BJ (cell line): ENCODE measurements at regions not wholly inside any gene's neighbourhood (a gene's known extent, or its start where the extent isn't known, plus 50 kb on each side); places are given as distances from the start of the nearest gene placed in this dataset.

Source experiments
- CTCF ChIA-PET: fragments of 350-600 bp; formaldehyde crosslinking; extraction: SDS; loops from one replicate; lab custom pipeline; 2021; ENCODE audit warnings: antibody characterized with exemption, inconsistent platforms; lab: Yijun Ruan, JAX
- POLR2A ChIA-PET: fragments of 300-600 bp; sonication (Branson Sonifier 250); formaldehyde crosslinking; extraction: SDS; loops from one replicate; lab custom pipeline; 2021; ENCODE audit warnings: antibody characterized with exemption; lab: Charles Lee
- DNase-seq: peaks from one replicate; pipeline ENCODE4 v3.0.0-alpha.2; 2011; ENCODE audit warnings: low read depth
- H3K27me3 ChIP-seq: 2 replicates; pipeline ENCODE4 v1.6.0; 2011; ENCODE audit warnings: low read length; ENCODE audit not compliant: control insufficient read depth, insufficient read depth
- H3K36me3 ChIP-seq: 2 replicates; pipeline ENCODE4 v1.5.1; 2011; ENCODE audit warnings: low read length; ENCODE audit not compliant: control insufficient read depth, insufficient read depth
- H3K4me3 ChIP-seq: 2 replicates; pipeline ENCODE4 v1.5.1; 2011; ENCODE audit warnings: low read depth, mild to moderate bottlenecking, control low read depth, low read length
- CTCF ChIP-seq: IDR thresholded peaks from 2 replicates; pipeline ENCODE4 v1.5.1; 2011; ENCODE audit warnings: low read depth, mild to moderate bottlenecking, control low read depth, inconsistent platforms, low read length, moderate library complexity; ENCODE audit not compliant: insufficient read depth

DNA sequence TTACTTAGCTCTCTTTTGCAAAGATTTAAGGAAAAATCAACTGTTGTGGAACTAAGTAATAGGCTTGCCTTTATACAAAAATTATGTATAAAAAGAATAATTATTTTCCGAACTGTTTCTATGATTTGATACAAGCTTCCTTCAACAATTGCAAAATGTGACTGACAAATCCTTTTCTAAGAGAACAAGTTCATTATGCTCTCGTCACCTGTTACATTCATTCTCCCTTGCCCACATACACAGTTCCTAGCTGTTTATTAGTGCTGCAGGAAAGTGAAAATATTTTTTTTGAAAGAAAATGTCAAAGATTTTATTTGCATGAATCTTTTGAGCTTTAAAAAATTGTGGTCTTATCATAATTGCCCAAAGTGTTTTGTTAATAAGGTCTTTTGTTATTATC lies 466.2 kb downstream of the USP25 start:
- peak overlapping the region; percentile 37 for H3K4me3 ChIP-seq
- H3K27me3 ChIP-seq: no peaks in the 10 kb centered on the region
- POLR2A ChIA-PET: interaction anchor here (0.6 kb wide), 1 partner anchor 32 kb away, joined by 4 read pairs; no protein-coding TSS in a partner anchor
- no peaks in the 10 kb centered on the region for H3K36me3 ChIP-seq
- no peak for DNase-seq
- CTCF ChIA-PET: interaction anchor here (2.0 kb wide), 1 partner anchor 73 kb away, joined by 4 read pairs; no protein-coding TSS in a partner anchor
- no peak for TF ChIP-seq CTCF

- Histone ChIP-seq H3K4me3 (no peak overlapping the region), H3K36me3 (no peaks in the 10 kb centered on the region), H3K27me3 (no peaks in the 10 kb centered on the region)
- no peak for TF ChIP-seq CTCF
- POLR2A ChIA-PET: no interaction called here
- no peak for DNase-seq
- CTCF ChIA-PET: no interaction called here
Observed at GRCh38 chr21:16198546-16198945, 468.8 kb downstream of the USP25 start.

DNA sequence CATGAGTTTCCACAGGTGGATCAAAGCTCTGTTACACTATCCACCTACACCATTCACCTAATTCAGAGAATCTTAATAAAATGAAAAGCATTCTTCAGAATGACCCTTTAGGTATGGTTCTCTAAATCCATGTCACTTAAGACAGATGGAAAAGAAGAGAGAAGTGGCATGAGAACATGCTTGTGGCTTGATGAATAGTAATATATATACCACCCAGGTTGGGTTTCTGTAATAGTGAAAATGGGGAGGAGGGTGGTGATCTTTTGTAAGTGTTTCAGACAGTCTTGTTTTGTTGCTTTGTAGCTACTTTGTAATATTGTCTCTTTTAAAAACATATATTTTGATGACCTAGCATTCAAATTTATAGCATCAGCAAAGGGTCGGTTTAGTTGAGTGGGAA lies 469.8 kb downstream of the USP25 start:
- no peaks in the 10 kb centered on the region for H3K27me3 ChIP-seq
- H3K36me3 ChIP-seq: no peaks in the 10 kb centered on the region
- DNase-seq: no peak
- TF ChIP-seq CTCF: no peak
- POLR2A ChIA-PET: no interaction called here
- CTCF ChIA-PET: no interaction called here
- H3K4me3 ChIP-seq: no peak overlapping the region

DNA sequence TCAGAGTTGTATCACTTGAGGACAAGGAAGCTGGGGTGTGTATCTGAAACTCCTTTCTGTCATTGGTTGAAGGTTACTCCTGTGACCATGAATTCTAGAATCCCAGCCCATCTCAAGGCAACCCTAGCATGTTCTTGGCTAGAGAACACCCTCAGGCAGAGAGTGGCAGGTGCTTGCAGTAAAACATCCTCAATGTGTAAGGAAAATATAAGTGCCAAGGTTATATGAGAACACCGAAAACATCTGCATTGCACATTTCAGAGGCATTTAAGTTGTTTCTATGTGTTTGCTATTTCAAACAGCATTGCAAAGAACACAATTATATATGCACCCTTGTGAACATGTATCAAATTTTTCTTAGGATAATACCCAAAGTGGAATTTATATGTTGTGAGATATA lies 471.9 kb downstream of the USP25 start:
- Histone ChIP-seq H3K4me3 (no peak overlapping the region), H3K36me3 (no peaks in the 10 kb centered on the region), H3K27me3 (no peaks in the 10 kb centered on the region)
- ChIA-PET POLR2A (no interaction called here), CTCF (no interaction called here)
- no peak for TF ChIP-seq CTCF
- DNase-seq: no peak

DNA sequence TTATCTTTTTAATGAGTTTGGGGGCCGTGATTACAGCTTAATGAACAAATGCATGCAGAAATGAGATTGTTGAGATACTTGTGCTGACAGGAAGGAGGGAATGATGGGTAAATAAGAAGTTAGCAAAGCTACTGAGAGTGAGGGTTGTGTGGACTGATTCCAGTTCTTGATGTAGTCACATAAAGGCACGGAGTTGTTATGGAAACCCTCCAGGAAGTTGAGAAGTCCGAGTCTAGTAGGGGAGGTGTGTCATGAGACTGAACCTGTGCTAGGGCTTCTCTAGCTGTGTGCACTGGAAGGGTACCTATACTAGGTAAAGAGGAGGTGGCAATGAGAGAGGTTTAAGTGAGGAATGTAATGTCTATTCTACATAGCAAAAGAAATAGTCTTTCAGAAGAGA lies 475.7 kb downstream of the USP25 start:
- DNase-seq: no peak
- CTCF ChIA-PET: interaction anchor here (1.7 kb wide), 1 partner anchor 10 kb away, joined by 6 read pairs; no protein-coding TSS in a partner anchor
- H3K36me3 ChIP-seq: no peaks in the 10 kb centered on the region
- TF ChIP-seq CTCF: no peak
- H3K27me3 ChIP-seq: no peaks in the 10 kb centered on the region
- H3K4me3 ChIP-seq: no peak overlapping the region
- POLR2A ChIA-PET: no interaction called here
